GM12874 (cell line): ENCODE measurements at regions not wholly inside any gene's neighbourhood (a gene's known extent, or its start where the extent isn't known, plus 50 kb on each side); places are given as distances from the start of the nearest gene placed in this dataset.
A peak's percentile ranks its signal among the peaks of the same experiment; 100 is the strongest.

ENCODE experiments used
- TF ChIP-seq, protein P1 (sequence below): IDR thresholded peaks from 2 replicates; pipeline ENCODE4 v1.5.1; 2011; ENCODE audit warnings: low read depth, mild to moderate bottlenecking, control low read depth, low read length, moderate library complexity; ENCODE audit not compliant: insufficient read depth

DNA sequence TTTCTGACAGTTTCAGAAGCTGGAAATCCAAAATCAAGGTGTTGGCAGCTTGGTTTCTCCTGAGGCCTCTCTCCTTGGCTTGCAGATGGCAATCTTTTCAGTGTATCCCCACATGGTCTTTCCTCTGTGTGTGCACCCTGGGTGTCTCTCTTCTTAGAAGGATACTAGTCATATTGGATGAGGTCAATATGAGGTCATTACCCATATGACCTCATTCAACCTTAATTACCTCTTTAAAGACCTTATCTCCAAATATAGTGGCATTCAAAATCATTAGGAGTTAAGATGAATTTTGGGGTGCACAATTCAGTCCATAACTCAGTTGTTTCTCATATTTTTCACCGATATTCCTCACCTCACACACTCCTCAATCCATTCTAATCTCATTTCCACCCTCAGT, 92.4 kb upstream of the TGM3 start:
- TF ChIP-seq, protein P1, sequence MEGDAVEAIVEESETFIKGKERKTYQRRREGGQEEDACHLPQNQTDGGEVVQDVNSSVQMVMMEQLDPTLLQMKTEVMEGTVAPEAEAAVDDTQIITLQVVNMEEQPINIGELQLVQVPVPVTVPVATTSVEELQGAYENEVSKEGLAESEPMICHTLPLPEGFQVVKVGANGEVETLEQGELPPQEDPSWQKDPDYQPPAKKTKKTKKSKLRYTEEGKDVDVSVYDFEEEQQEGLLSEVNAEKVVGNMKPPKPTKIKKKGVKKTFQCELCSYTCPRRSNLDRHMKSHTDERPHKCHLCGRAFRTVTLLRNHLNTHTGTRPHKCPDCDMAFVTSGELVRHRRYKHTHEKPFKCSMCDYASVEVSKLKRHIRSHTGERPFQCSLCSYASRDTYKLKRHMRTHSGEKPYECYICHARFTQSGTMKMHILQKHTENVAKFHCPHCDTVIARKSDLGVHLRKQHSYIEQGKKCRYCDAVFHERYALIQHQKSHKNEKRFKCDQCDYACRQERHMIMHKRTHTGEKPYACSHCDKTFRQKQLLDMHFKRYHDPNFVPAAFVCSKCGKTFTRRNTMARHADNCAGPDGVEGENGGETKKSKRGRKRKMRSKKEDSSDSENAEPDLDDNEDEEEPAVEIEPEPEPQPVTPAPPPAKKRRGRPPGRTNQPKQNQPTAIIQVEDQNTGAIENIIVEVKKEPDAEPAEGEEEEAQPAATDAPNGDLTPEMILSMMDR = no peak

GRCh38 chr20:2204021-2204420, 91.8 kb upstream of the TGM3 start:
- TF ChIP-seq, protein P1 = no peak

DNA sequence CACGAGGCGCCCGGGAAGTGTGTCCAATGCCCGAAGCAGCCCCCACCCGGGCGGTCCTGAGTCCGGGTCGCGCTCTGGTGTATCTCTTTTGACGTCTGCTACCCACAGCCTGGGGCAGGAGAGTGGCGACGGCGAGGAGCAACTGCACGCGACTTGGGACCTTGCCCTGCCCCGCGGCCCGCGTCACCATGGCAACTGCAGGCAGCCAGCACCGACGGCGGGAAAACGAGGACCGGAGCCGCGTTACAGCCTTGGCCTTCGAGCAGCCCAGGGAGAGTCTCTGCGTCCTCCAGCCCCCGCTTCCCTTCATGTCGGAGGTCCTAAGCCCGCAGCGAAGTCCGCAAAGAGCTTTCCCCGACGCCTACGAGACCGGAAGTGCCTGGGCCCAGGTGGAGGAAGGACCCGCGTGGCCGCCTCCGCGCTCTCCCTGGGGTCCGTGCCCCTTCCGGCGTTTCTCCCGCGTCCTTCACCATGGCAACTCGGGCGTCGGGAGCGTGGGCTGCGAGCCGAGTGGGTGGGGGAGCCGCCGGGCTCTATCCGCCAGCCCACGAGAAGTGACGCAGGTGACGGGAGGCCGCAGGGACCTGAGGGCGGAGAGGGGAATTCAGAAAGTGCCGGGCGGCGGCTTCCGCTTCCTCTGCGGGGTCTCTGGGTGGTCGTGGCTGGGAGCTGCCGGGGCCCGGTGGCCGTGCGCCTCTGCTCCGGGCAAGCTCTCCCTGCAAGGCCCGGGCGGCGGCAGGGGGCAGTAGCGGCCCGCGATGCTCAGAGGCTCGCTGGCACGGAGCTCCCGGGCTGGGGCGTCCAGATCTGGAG, 88.6 kb upstream of the TGM3 start:
- TF ChIP-seq, protein P1 = peak; percentile 83

DNA sequence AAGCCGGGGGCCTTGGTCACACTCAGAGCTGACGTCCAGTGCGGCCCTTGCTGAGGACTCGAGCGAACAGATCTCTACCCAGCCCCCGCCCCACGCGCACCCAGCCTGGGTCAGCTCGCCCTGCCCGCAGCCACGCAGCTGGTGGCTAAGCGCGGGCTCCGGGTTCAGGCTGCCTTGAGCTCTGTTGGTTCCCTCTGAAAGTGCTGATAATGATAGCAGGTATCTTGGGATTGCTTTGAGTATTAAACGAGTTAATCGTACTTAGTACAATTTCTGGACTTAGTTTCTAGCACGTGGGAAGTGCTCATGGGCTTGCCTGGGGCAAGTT, 88.1 kb upstream of the TGM3 start:
- TF ChIP-seq, protein P1 = no peak

DNA sequence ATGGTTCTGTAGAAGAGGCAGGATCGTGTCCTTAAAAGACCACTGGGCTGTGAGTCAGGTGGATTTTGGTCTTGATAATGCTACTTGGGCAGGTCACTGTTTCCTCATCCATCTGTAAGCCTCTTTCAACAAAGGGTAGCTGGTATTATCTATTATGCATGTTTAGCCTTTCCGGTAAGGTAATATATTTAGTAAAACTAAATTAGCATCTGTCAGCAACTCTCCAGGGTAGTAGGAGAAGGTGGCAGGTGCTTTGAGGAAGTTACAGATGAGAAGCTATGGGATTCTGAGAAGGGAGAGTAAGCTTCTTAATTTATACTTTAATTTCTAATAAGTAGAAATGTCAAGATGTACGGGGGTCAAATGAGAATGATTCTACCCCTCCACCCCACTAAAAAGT, 86.9 kb upstream of the TGM3 start:
- TF ChIP-seq, protein P1 = no peak

- TF ChIP-seq, protein P1 = no peak
These were observed 84.9 kb upstream of the TGM3 start for GRCh38 chr20:2210646-2211552.

DNA sequence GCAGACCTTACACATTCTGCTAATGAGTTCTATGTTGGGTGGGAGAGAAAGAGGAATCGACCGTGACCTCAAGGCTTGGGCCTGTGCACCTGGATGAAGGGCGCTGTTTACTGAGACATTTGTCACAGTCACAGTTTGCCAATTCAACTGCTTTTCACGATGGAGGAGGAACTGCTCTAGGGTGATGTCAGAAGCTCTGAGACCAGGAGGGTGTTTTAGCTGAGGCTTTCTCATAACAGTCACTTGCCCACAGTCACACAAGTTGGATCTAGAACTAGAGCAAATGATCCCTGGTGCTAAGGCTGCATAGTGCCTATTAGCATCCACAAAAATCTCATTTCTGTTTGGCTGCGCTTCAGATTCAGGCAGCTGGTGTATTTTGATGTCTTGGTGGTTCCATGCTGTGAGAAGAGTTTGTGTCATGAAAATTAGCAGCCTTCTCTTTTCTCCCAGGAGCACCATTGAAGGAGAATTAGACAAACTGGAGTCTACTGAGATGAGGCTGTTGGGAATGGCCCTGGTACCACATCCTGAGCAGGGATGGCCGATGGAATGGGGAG, 83.3 kb upstream of the TGM3 start:
- TF ChIP-seq, protein P1 = no peak
